IMR-90 (cell line): ENCODE measurements at regions not wholly inside any gene's neighbourhood (a gene's known extent, or its start where the extent isn't known, plus 50 kb on each side); places are given as distances from the start of the nearest gene placed in this dataset.

ENCODE experiments used
- ATAC-seq: fragments of 200-7000 bp; cut with Tn5 transposase; 2 replicates; pipeline ENCODE4 v1.9.1; 2020; ENCODE audit warnings: low read depth, mild to moderate bottlenecking, moderate library complexity
- BruUV-seq: library from RNA; stranded (reverse); fragments of 400-500 nt; replicated peaks from 2 replicates; lab custom pipeline; 2021; lab: Mats Ljungman, UMichigan
- CTCF ChIA-PET: fragments of 300-600 bp; formaldehyde crosslinking; extraction: SDS; loops from one replicate; lab custom pipeline; 2021; ENCODE audit warnings: antibody characterized with exemption; lab: Yijun Ruan, JAX
- POLR2A ChIA-PET: fragments of 300-600 bp; sonication (Branson Sonifier 250); formaldehyde crosslinking; loops from one replicate; lab custom pipeline; 2022; ENCODE audit warnings: antibody characterized with exemption; ENCODE audit not compliant: unreplicated experiment; lab: Charles Lee
- DNase-seq: peaks from one replicate; pipeline ENCODE4 v3.0.0; 2013
- H2AFZ ChIP-seq: replicated peaks from 2 replicates; pipeline ENCODE3; 2013; ENCODE audit warnings: low read length, mild to moderate bottlenecking; ENCODE audit not compliant: poor library complexity
- H2AK5ac ChIP-seq: 2 replicates; pipeline ENCODE4 v1.6.1; 2013; ENCODE audit warnings: low read depth, low read length, inconsistent platforms
- H2AK9ac ChIP-seq: replicated peaks from 2 replicates; pipeline ENCODE3; 2013; ENCODE audit warnings: mild to moderate bottlenecking, low read depth, low read length, moderate library complexity; ENCODE audit not compliant: poor library complexity
- H2BK120ac ChIP-seq: 2 replicates; pipeline ENCODE4 v1.6.1; 2013; ENCODE audit warnings: low read depth, low read length, inconsistent platforms
- H2BK15ac ChIP-seq: 3 replicates; pipeline ENCODE4 v1.6.1; 2013; ENCODE audit warnings: low read depth, low read length, inconsistent platforms
- H2BK20ac ChIP-seq: 2 replicates; pipeline ENCODE4 v1.6.1; 2013; ENCODE audit warnings: low read depth, mild to moderate bottlenecking, inconsistent platforms, low read length, moderate library complexity
- H2BK5ac ChIP-seq: 2 replicates; pipeline ENCODE4 v1.6.1; 2013; ENCODE audit warnings: mild to moderate bottlenecking, low read depth, low read length, inconsistent platforms; ENCODE audit not compliant: poor library complexity, severe bottlenecking
- H3K14ac ChIP-seq: replicated peaks from 2 replicates; pipeline ENCODE4 v1.6.1; 2013; ENCODE audit warnings: low read depth, low read length, inconsistent platforms
- H3K18ac ChIP-seq: 2 replicates; pipeline ENCODE4 v1.6.1; 2013; ENCODE audit warnings: low read depth, low read length, control low read depth
- H3K23ac ChIP-seq: 2 replicates; pipeline ENCODE4 v1.6.1; 2013; ENCODE audit warnings: low read depth, low read length, inconsistent platforms
- H3K27ac ChIP-seq: 2 replicates; pipeline ENCODE4 v1.5.1; 2013; ENCODE audit warnings: mild to moderate bottlenecking, control low read depth, low read length; ENCODE audit not compliant: insufficient read depth
- H3K27me3 ChIP-seq: 2 replicates; pipeline ENCODE4 v1.6.1; 2013; ENCODE audit warnings: low read length; ENCODE audit not compliant: control insufficient read depth, insufficient read depth
- H3K36me3 ChIP-seq: 2 replicates; pipeline ENCODE4 v1.6.1; 2013; ENCODE audit warnings: low read length, mixed read lengths; ENCODE audit not compliant: control insufficient read depth, insufficient read depth
- H3K4ac ChIP-seq: 2 replicates; pipeline ENCODE4 v1.6.1; 2013; ENCODE audit warnings: low read depth, low read length, inconsistent platforms
- H3K4me1 ChIP-seq: 2 replicates; pipeline ENCODE4 v1.6.1; 2013; ENCODE audit warnings: low read length, mixed read lengths; ENCODE audit not compliant: control insufficient read depth, insufficient read depth
- H3K4me2 ChIP-seq: 2 replicates; pipeline ENCODE4 v1.6.1; 2013; ENCODE audit warnings: low read depth, mild to moderate bottlenecking, control low read depth, low read length, moderate library complexity
- H3K4me3 ChIP-seq: 2 replicates; pipeline ENCODE4 v1.5.1; 2013; ENCODE audit warnings: low read depth, mild to moderate bottlenecking, control low read depth, low read length, moderate library complexity; ENCODE audit not compliant: insufficient read depth
- H3K56ac ChIP-seq: 2 replicates; pipeline ENCODE4 v1.6.1; 2013; ENCODE audit warnings: low read length, inconsistent platforms; ENCODE audit not compliant: insufficient read depth; ENCODE audit errors: extremely low read depth
- H3K79me1 ChIP-seq, 2 experiments: 2 replicates each; pipeline ENCODE4 v1.6.1; 2013; ENCODE audit warnings: low read length in 2 of 2, inconsistent platforms in 1 of 2, low read depth in 1 of 2
- H3K9ac ChIP-seq: 2 replicates; pipeline ENCODE4 v1.6.1; 2013; ENCODE audit warnings: low read depth, low read length, control low read depth
- H3K9me1 ChIP-seq: 2 replicates; pipeline ENCODE4 v1.6.1; 2013; ENCODE audit warnings: low read length, inconsistent platforms; ENCODE audit not compliant: insufficient read depth
- H3K9me3 ChIP-seq: 2 replicates; pipeline ENCODE4 v1.6.1; 2013; ENCODE audit warnings: low read length; ENCODE audit not compliant: control insufficient read depth, insufficient read depth
- H4K20me1 ChIP-seq: 2 replicates; pipeline ENCODE4 v1.6.1; 2013; ENCODE audit warnings: low read length, inconsistent platforms; ENCODE audit not compliant: insufficient read depth
- H4K5ac ChIP-seq: 2 replicates; pipeline ENCODE4 v1.6.1; 2013; ENCODE audit warnings: mild to moderate bottlenecking, low read depth, low read length, control low read depth
- H4K8ac ChIP-seq, 2 experiments: 2 replicates each; pipeline ENCODE4 v1.6.1; 2013; ENCODE audit warnings: low read depth in 2 of 2, low read length in 2 of 2, control low read depth in 1 of 2, inconsistent platforms in 1 of 2
- H4K91ac ChIP-seq: 2 replicates; pipeline ENCODE4 v1.6.1; 2013; ENCODE audit warnings: low read depth, low read length, inconsistent platforms; ENCODE audit not compliant: insufficient read depth
- BHLHE40 ChIP-seq: fragments of 150-350 bp; IDR thresholded peaks from 2 replicates; pipeline ENCODE4 v1.6.1; 2016; ENCODE audit warnings: mild to moderate bottlenecking, low read depth, low read length
- CEBPB ChIP-seq: IDR thresholded peaks from 2 replicates; pipeline ENCODE4 v1.6.1; 2012; ENCODE audit warnings: low read depth, low read length, improper control_type of control experiment
- CHD1 ChIP-seq: IDR thresholded peaks from 2 replicates; pipeline ENCODE4 v1.6.1; 2012; ENCODE audit warnings: low read depth, low read length, improper control_type of control experiment
- FOS ChIP-seq: fragments of 150-350 bp; IDR thresholded peaks from 2 replicates; pipeline ENCODE4 v1.6.1; 2016; ENCODE audit warnings: low read depth, low read length
- MAFK ChIP-seq: IDR thresholded peaks from 2 replicates; pipeline ENCODE4 v1.6.1; 2012; ENCODE audit warnings: low read depth, low read length, improper control_type of control experiment
- MAZ ChIP-seq: IDR thresholded peaks from 2 replicates; pipeline ENCODE4 v1.6.1; 2012; ENCODE audit warnings: low read depth, mild to moderate bottlenecking, low read length, improper control_type of control experiment, moderate library complexity, borderline replicate concordance
- MXI1 ChIP-seq: IDR thresholded peaks from 2 replicates; pipeline ENCODE4 v1.6.1; 2012; ENCODE audit warnings: low read depth, mild to moderate bottlenecking, low read length, moderate library complexity, borderline replicate concordance
- NFE2L2 ChIP-seq: fragments of 150-350 bp; IDR thresholded peaks from 2 replicates; pipeline ENCODE4 v1.6.1; 2016; ENCODE audit warnings: low read depth, mild to moderate bottlenecking, low read length
- POLR2A ChIP-seq: IDR thresholded peaks from 2 replicates; pipeline ENCODE4 v1.6.1; 2012; ENCODE audit warnings: mild to moderate bottlenecking, low read depth, low read length
- RAD21 ChIP-seq: IDR thresholded peaks from 2 replicates; pipeline ENCODE4 v1.6.1; 2012; ENCODE audit warnings: low read length, improper control_type of control experiment
- RCOR1 ChIP-seq: IDR thresholded peaks from 2 replicates; pipeline ENCODE4 v1.6.1; 2012; ENCODE audit warnings: mild to moderate bottlenecking, low read length, improper control_type of control experiment; ENCODE audit not compliant: insufficient replicate concordance
- RFX5 ChIP-seq: IDR thresholded peaks from 2 replicates; pipeline ENCODE4 v1.8.0; 2012; ENCODE audit warnings: low read depth, mild to moderate bottlenecking, low read length, moderate library complexity
- SMC3 ChIP-seq: fragments of 150-350 bp; IDR thresholded peaks from 2 replicates; pipeline ENCODE4 v1.6.1; 2016; ENCODE audit warnings: low read depth, mild to moderate bottlenecking, antibody characterized with exemption, low read length, moderate library complexity
- WGBS, 2 experiments: methylation state at CpG; one replicate each; pipeline versions ENCODE4 v1.1.5 to v1.1.7; 2013; ENCODE audit warnings: missing lambda C conversion rate in 2 of 2; ENCODE audit not compliant: insufficient read length in 1 of 2; ENCODE audit errors: extremely low coverage in 2 of 2; 5-methylcytosine and 5-hydroxymethylcytosine counted together
- dilution Hi-C: fragments of 300-500 bp; cut with HindIII; formaldehyde crosslinking; loops from one replicate; pipeline ENCODE4 v1.14.3; 2018; ENCODE audit warnings: low sequenced_read_pairs; ENCODE audit not compliant: unreplicated experiment
- in situ Hi-C: fragments of 300-500 bp; cut with MboI; formaldehyde crosslinking; loops from 3 replicates; pipeline ENCODE4 v1.14.3; 2019; ENCODE audit warnings: low sequenced_read_pairs, inconsistent platforms, mixed read lengths
- intact Hi-C: fragments of 100-400 bp; cut with micrococcal nuclease; formaldehyde crosslinking; loops from 2 replicates; pipeline ENCODE4 v1.10.0; 2022
- TF ChIP-seq, protein P1 (sequence below): conservative IDR thresholded peaks from 2 replicates; pipeline ENCODE4 v1.5.1; 2012; ENCODE audit warnings: mild to moderate bottlenecking, low read depth, low read length, improper control_type of control experiment
- TF ChIP-seq, protein P2 (sequence below): fragments of 150-350 bp; IDR thresholded peaks from 2 replicates; pipeline ENCODE4 v1.6.1; 2017; ENCODE audit warnings: mild to moderate bottlenecking, antibody characterized with exemption, low read length, low read depth
- TF ChIP-seq, protein P3 (sequence below): fragments of 150-350 bp; IDR thresholded peaks from 2 replicates; pipeline ENCODE4 v1.6.1; 2016; ENCODE audit warnings: low read depth, mild to moderate bottlenecking, low read length, moderate library complexity, borderline replicate concordance

DNA sequence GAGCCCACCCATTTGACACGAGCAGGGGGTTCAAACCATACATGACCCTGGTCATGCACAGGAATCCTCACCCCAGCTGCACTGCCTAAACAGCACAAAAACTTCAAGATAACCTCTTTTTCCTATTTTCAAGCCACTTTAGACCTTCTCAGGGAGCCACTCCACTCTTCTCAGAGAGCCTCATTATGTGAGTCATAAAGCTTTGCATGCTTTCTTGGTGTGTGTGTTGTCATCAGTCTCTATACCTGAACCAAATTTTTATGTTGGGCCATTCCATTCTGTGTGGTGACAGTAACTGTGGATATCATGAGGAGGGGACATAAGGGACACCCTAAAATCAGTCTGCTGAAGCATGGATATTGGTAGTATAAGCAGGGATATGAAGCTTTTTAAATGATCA lies 769.5 kb upstream of the API5 start:
- dilution Hi-C loops, result no loop called here
- TF ChIP-seq CEBPB (no peak), POLR2A (no peak), MAFK (no peak), MAZ (no peak), RFX5 (no peak), NFE2L2 (no peak), MXI1 (no peak), FOS (no peak), SMC3 (no peak), RAD21 (no peak), RCOR1 (no peak), CHD1 (no peak), BHLHE40 (no peak)
- TF ChIP-seq, protein P1, sequence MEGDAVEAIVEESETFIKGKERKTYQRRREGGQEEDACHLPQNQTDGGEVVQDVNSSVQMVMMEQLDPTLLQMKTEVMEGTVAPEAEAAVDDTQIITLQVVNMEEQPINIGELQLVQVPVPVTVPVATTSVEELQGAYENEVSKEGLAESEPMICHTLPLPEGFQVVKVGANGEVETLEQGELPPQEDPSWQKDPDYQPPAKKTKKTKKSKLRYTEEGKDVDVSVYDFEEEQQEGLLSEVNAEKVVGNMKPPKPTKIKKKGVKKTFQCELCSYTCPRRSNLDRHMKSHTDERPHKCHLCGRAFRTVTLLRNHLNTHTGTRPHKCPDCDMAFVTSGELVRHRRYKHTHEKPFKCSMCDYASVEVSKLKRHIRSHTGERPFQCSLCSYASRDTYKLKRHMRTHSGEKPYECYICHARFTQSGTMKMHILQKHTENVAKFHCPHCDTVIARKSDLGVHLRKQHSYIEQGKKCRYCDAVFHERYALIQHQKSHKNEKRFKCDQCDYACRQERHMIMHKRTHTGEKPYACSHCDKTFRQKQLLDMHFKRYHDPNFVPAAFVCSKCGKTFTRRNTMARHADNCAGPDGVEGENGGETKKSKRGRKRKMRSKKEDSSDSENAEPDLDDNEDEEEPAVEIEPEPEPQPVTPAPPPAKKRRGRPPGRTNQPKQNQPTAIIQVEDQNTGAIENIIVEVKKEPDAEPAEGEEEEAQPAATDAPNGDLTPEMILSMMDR, result no peak
- TF ChIP-seq, protein P2, sequence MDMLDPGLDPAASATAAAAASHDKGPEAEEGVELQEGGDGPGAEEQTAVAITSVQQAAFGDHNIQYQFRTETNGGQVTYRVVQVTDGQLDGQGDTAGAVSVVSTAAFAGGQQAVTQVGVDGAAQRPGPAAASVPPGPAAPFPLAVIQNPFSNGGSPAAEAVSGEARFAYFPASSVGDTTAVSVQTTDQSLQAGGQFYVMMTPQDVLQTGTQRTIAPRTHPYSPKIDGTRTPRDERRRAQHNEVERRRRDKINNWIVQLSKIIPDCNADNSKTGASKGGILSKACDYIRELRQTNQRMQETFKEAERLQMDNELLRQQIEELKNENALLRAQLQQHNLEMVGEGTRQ, result no peak
- TF ChIP-seq, protein P3, sequence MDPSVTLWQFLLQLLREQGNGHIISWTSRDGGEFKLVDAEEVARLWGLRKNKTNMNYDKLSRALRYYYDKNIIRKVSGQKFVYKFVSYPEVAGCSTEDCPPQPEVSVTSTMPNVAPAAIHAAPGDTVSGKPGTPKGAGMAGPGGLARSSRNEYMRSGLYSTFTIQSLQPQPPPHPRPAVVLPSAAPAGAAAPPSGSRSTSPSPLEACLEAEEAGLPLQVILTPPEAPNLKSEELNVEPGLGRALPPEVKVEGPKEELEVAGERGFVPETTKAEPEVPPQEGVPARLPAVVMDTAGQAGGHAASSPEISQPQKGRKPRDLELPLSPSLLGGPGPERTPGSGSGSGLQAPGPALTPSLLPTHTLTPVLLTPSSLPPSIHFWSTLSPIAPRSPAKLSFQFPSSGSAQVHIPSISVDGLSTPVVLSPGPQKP, result no peak
- Histone ChIP-seq H3K4me2 (no peak overlapping the region), H3K18ac (no peak overlapping the region), H3K4me1 (no peaks in the 10 kb centered on the region), H3K9me1 (no peaks in the 10 kb centered on the region), H2AK9ac (no peak overlapping the region), H4K20me1 (no peaks in the 10 kb centered on the region), H3K27me3 (no peaks in the 10 kb centered on the region), H2BK15ac (no peak overlapping the region), H3K4me3 (no peak overlapping the region), H3K9ac (no peak overlapping the region), H2AK5ac (no peak overlapping the region), H3K79me1 (no peaks in the 10 kb centered on the region), H3K56ac (no peak overlapping the region), H3K27ac (no peak overlapping the region), H4K8ac (no peak overlapping the region), H4K5ac (no peak overlapping the region), H3K4ac (no peak overlapping the region), H3K36me3 (no peaks in the 10 kb centered on the region), H2BK20ac (no peak overlapping the region), H2AFZ (no peak overlapping the region), H3K14ac (no peak overlapping the region), H2BK120ac (no peak overlapping the region), H4K91ac (no peak overlapping the region), H3K23ac (no peak overlapping the region), H3K9me3 (peaks cover 6% of the 10 kb centered on the region; the same call in 1 of the 2 replicates), H2BK5ac (no peak overlapping the region)
- no CpG with 5 or more reads among the region's 1 CpG for WGBS, 2 experiments
- in situ Hi-C loops, result no loop called here
- CTCF ChIA-PET, result no interaction called here
- no peak for ATAC-seq
- intact Hi-C loops, result no loop called here
- BruUV-seq, result no TSS peak
- DNase-seq, result no peak
- POLR2A ChIA-PET, result no interaction called here
